SK-N-SH (cell line): ENCODE measurements at regions not wholly inside any gene's neighbourhood (a gene's known extent, or its start where the extent isn't known, plus 50 kb on each side); places are given as distances from the start of the nearest gene placed in this dataset.

ENCODE experiments used
- CTCF ChIA-PET: fragments of 300-600, 350-600 bp; formaldehyde crosslinking; extraction: SDS; loops from one replicate; lab custom pipeline; 2021; lab: Yijun Ruan, JAX
- POLR2A ChIA-PET: fragments of 350-600 bp; sonication (Branson Sonifier 250); formaldehyde crosslinking; extraction: SDS; loops from one replicate; lab custom pipeline; 2020; ENCODE audit warnings: antibody characterized with exemption, inconsistent platforms; lab: Yijun Ruan, JAX
- DNase-seq: peaks from one replicate; pipeline ENCODE4 v3.0.0; 2012
- H2AFZ ChIP-seq: fragments of 200-600 bp; sonication (generic); 2 replicates; pipeline ENCODE4 v1.8.1; 2016; ENCODE audit warnings: antibody characterized with exemption, mild to moderate bottlenecking, low read depth
- H3F3A ChIP-seq: fragments of 200-600 bp; sonication (generic); replicated peaks from 2 replicates; pipeline ENCODE3; 2016; ENCODE audit warnings: antibody characterized with exemption, mild to moderate bottlenecking; ENCODE audit not compliant: insufficient read depth
- H3K27ac ChIP-seq, 2 experiments: fragments of 200-500 bp in 1 of 2; fragments of 200-600 bp in 1 of 2; sonication (Bioruptor generic) in 1 of 2; sonication (generic), shearing (Covaris generic) in 1 of 2; 2 replicates each; pipeline versions ENCODE4 v1.5.1 to v1.6.1; 2014 to 2016; ENCODE audit warnings: low read depth in 2 of 2, inconsistent platforms in 1 of 2, low read length in 1 of 2, mild to moderate bottlenecking in 1 of 2, mixed read lengths in 1 of 2
- H3K27me3 ChIP-seq: fragments of 200-600 bp; sonication (generic), shearing (Covaris generic); 2 replicates; pipeline ENCODE4 v1.6.1; 2016; ENCODE audit warnings: mixed run types; ENCODE audit not compliant: insufficient read depth
- H3K36me3 ChIP-seq, 2 experiments: fragments of 200-500 bp in 1 of 2; fragments of 200-600 bp in 1 of 2; sonication (Bioruptor generic) in 1 of 2; sonication (generic) in 1 of 2; replicated peaks in 1 of 2; 2 replicates each; pipeline versions ENCODE3 to v1.5.1; 2014 to 2016; ENCODE audit warnings: low read length in 1 of 2, mild to moderate bottlenecking in 1 of 2; ENCODE audit not compliant: insufficient read depth in 2 of 2, control insufficient read depth in 1 of 2
- H3K4me1 ChIP-seq, 2 experiments: fragments of 200-500 bp in 1 of 2; fragments of 200-600 bp in 1 of 2; sonication (Bioruptor generic) in 1 of 2; sonication (generic), shearing (Covaris generic) in 1 of 2; 2 replicates each; pipeline versions ENCODE4 v1.5.1 to v1.6.1; 2014 to 2016; ENCODE audit warnings: low read depth in 1 of 2, low read length in 1 of 2, mixed run types in 1 of 2; ENCODE audit not compliant: insufficient read depth in 2 of 2, control insufficient read depth in 1 of 2
- H3K4me2 ChIP-seq: fragments of 200-600 bp; sonication (generic), shearing (Covaris generic); 2 replicates; pipeline ENCODE4 v1.6.1; 2017; ENCODE audit warnings: mixed run types
- H3K4me3 ChIP-seq, 2 experiments: fragments of 200-500 bp in 1 of 2; fragments of 200-600 bp in 1 of 2; sonication (Bioruptor generic) in 1 of 2; sonication (generic), shearing (Covaris generic) in 1 of 2; 2 replicates each; pipeline versions ENCODE4 v1.5.1 to v1.8.1; 2014 to 2016; ENCODE audit warnings: low read depth in 2 of 2, inconsistent platforms in 1 of 2, low read length in 1 of 2, mild to moderate bottlenecking in 1 of 2, mixed read lengths in 1 of 2, moderate library complexity in 1 of 2
- H3K79me2 ChIP-seq: fragments of 200-600 bp; sonication (generic); 2 replicates; pipeline ENCODE4 v1.8.1; 2017; ENCODE audit warnings: mild to moderate bottlenecking; ENCODE audit not compliant: insufficient read depth
- H3K9ac ChIP-seq: fragments of 200-600 bp; sonication (generic); 2 replicates; pipeline ENCODE4 v1.6.1; 2017; ENCODE audit warnings: mixed run types
- H3K9me2 ChIP-seq: fragments of 200-600 bp; sonication (generic); 2 replicates; pipeline ENCODE4 v1.6.1; 2017; ENCODE audit warnings: mixed run types
- H3K9me3 ChIP-seq: fragments of 200-600 bp; sonication (generic); 2 replicates; pipeline ENCODE4 v1.6.1; 2017; ENCODE audit warnings: mixed run types, mild to moderate bottlenecking, moderate library complexity
- H4K20me1 ChIP-seq: fragments of 200-600 bp; sonication (generic); 2 replicates; pipeline ENCODE4 v1.6.1; 2017; ENCODE audit warnings: mild to moderate bottlenecking, mixed run types; ENCODE audit not compliant: insufficient read depth
- CHD2 ChIP-seq: fragments of 150-350 bp; IDR thresholded peaks from 2 replicates; pipeline ENCODE4 v1.6.1; 2018; ENCODE audit warnings: low read length; ENCODE audit not compliant: partially characterized antibody
- CTCF ChIP-seq: fragments of 200-600 bp; sonication (generic); IDR thresholded peaks from 2 replicates; pipeline ENCODE4 v1.6.1; 2017; ENCODE audit warnings: antibody characterized with exemption, mild to moderate bottlenecking, moderate library complexity
- EP300 ChIP-seq, 2 experiments: IDR thresholded peaks; 2 replicates each; pipeline versions ENCODE4 v1.4.0 to v1.6.1; 2012; ENCODE audit warnings: borderline replicate concordance in 1 of 2, low read depth in 1 of 2, low read length in 1 of 2
- FOSL2 ChIP-seq: IDR thresholded peaks from 2 replicates; pipeline ENCODE4 v1.4.0; 2012; ENCODE audit warnings: low read depth, mild to moderate bottlenecking, moderate library complexity, borderline replicate concordance
- FOXM1 ChIP-seq: IDR thresholded peaks from 2 replicates; pipeline ENCODE4 v1.4.0; 2012; ENCODE audit warnings: low read depth, mild to moderate bottlenecking
- GATA2 ChIP-seq: sonication (generic); formaldehyde crosslinking; IDR thresholded peaks from 2 replicates; pipeline ENCODE4 v1.5.0; 2020; ENCODE audit warnings: mild to moderate bottlenecking, missing genetic modification reagents
- MEF2A ChIP-seq: IDR thresholded peaks from 2 replicates; pipeline ENCODE4 v1.4.0; 2012; ENCODE audit warnings: low read depth, borderline replicate concordance
- RAD21 ChIP-seq: IDR thresholded peaks from 2 replicates; pipeline ENCODE4 v1.6.1; 2012; ENCODE audit warnings: mild to moderate bottlenecking, low read length
- RCOR1 ChIP-seq: fragments of 150-350 bp; IDR thresholded peaks from 2 replicates; pipeline ENCODE4 v1.6.1; 2017; ENCODE audit warnings: antibody characterized with exemption, low read length
- RFX5 ChIP-seq: IDR thresholded peaks from 2 replicates; pipeline ENCODE4 v1.6.1; 2012; ENCODE audit warnings: mild to moderate bottlenecking, improper control_type of control experiment, low read length
- RXRA ChIP-seq: IDR thresholded peaks from 2 replicates; pipeline ENCODE4 v1.4.0; 2012; ENCODE audit warnings: low read depth, mild to moderate bottlenecking, borderline replicate concordance
- SIN3A ChIP-seq: IDR thresholded peaks from 2 replicates; pipeline ENCODE4 v1.6.1; 2012; ENCODE audit warnings: low read depth, mild to moderate bottlenecking, low read length, moderate library complexity, borderline replicate concordance
- TAF1 ChIP-seq: IDR thresholded peaks from 2 replicates; pipeline ENCODE4 v1.6.1; 2012; ENCODE audit warnings: low read depth, mild to moderate bottlenecking, low read length, moderate library complexity, borderline replicate concordance
- ZBTB33 ChIP-seq: IDR thresholded peaks from 2 replicates; pipeline ENCODE4 v1.4.0; 2012; ENCODE audit warnings: low read depth, borderline replicate concordance
- WGBS: methylation state at CpG from one replicate; pipeline ENCODE4 v1.1.6; 2017; ENCODE audit warnings: low lambda C conversion rate; 5-methylcytosine and 5-hydroxymethylcytosine counted together
- TF ChIP-seq, protein P1 (sequence below): IDR thresholded peaks from 2 replicates; pipeline ENCODE4 v1.4.0; 2012; ENCODE audit warnings: low read depth
- TF ChIP-seq, protein P2 (sequence below): IDR thresholded peaks from 2 replicates; pipeline ENCODE4 v1.6.1; 2012; ENCODE audit warnings: mild to moderate bottlenecking, low read depth, low read length, moderate library complexity
- TF ChIP-seq, protein P3 (sequence below): fragments of 150-350 bp; IDR thresholded peaks from 2 replicates; pipeline ENCODE4 v1.6.1; 2017; ENCODE audit warnings: antibody characterized with exemption, low read length, low read depth, borderline replicate concordance
- TF ChIP-seq, protein P4 (sequence below): fragments of 150-350 bp; IDR thresholded peaks from 2 replicates; pipeline ENCODE4 v1.6.1; 2016; ENCODE audit warnings: mild to moderate bottlenecking, low read depth, low read length

DNA sequence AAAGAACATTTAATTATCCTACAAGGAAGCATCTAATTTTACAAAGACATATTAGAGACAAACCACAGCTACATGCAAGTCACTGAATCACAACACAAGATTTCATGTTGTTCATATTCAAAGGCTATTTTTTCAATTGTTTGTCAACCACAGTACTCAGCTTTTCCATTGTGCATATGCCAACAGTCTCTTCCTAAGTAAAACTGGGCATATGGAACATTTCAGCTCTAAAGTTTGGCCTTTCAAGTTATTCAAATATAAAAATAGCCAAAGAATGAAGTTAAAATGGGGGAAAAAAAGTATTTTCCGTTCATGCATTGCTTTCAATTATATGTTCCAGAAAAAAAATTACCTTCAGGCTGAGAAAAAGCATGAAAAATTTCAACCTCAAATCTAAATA lies 537.9 kb downstream of the PLXDC2 start:
- H3F3A ChIP-seq, result no peaks in the 10 kb centered on the region
- no peak overlapping the region for H3K9ac ChIP-seq
- no peak overlapping the region for H2AFZ ChIP-seq
- no peak for DNase-seq
- H3K27me3 ChIP-seq, result no peaks in the 10 kb centered on the region
- no peak overlapping the region for H3K27ac ChIP-seq
- whole genome bisulfite sequencing, result 15% methylated on average over 1 of the region's 1 CpG
- H3K4me3 ChIP-seq, result no peak overlapping the region
- no peaks in the 10 kb centered on the region for H3K4me1 ChIP-seq
- H3K79me2 ChIP-seq, result no peaks in the 10 kb centered on the region
- no peaks in the 10 kb centered on the region for H3K36me3 ChIP-seq
- no peaks in the 10 kb centered on the region for H3K9me3 ChIP-seq
- H3K4me2 ChIP-seq, result no peak overlapping the region
- CTCF ChIA-PET, result no interaction called here
- no peak for TF ChIP-seq RAD21
- no peak for TF ChIP-seq RCOR1
- no peak for TF ChIP-seq RFX5
- TF ChIP-seq, protein P1, sequence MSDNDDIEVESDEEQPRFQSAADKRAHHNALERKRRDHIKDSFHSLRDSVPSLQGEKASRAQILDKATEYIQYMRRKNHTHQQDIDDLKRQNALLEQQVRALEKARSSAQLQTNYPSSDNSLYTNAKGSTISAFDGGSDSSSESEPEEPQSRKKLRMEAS, result no peak
- no peak for TF ChIP-seq RXRA
- no peaks in the 10 kb centered on the region for H3K9me2 ChIP-seq
- H4K20me1 ChIP-seq, result no peaks in the 10 kb centered on the region
- POLR2A ChIA-PET, result no interaction called here

DNA sequence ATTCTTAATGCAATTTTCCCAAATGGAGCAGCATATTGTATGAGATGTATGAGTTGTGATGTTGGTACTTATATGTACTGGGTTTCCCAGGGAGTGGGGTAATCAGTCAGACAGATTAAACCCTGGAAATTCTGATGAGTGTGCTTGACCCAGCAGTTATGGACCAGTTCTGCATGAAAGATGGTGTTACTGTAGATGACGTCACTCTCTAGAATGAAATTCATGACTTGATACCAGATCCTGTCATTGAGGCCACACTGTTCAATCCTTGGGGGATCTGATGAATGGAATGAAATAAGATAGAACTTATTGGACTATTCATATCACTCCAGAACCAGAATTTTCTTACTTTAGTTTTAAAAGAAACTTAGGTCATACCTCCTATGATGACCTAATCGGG lies 534.3 kb downstream of the PLXDC2 start:
- Histone ChIP-seq H3K27ac (no peak overlapping the region), H3K36me3 (no peaks in the 10 kb centered on the region), H3K4me3 (no peak overlapping the region), H3K4me2 (no peak overlapping the region), H3K27me3 (no peaks in the 10 kb centered on the region), H3K9me3 (no peaks in the 10 kb centered on the region), H3K79me2 (no peaks in the 10 kb centered on the region), H4K20me1 (no peaks in the 10 kb centered on the region), H3K4me1 (no peaks in the 10 kb centered on the region), H3K9me2 (no peaks in the 10 kb centered on the region), H3K9ac (no peak overlapping the region), H2AFZ (no peak overlapping the region), H3F3A (no peaks in the 10 kb centered on the region)
- WGBS, result 68% methylated on average over 2 of the region's 2 CpGs
- no peak for DNase-seq
- POLR2A ChIA-PET, result no interaction called here
- CTCF ChIA-PET, result no interaction called here
- TF ChIP-seq, protein P2, sequence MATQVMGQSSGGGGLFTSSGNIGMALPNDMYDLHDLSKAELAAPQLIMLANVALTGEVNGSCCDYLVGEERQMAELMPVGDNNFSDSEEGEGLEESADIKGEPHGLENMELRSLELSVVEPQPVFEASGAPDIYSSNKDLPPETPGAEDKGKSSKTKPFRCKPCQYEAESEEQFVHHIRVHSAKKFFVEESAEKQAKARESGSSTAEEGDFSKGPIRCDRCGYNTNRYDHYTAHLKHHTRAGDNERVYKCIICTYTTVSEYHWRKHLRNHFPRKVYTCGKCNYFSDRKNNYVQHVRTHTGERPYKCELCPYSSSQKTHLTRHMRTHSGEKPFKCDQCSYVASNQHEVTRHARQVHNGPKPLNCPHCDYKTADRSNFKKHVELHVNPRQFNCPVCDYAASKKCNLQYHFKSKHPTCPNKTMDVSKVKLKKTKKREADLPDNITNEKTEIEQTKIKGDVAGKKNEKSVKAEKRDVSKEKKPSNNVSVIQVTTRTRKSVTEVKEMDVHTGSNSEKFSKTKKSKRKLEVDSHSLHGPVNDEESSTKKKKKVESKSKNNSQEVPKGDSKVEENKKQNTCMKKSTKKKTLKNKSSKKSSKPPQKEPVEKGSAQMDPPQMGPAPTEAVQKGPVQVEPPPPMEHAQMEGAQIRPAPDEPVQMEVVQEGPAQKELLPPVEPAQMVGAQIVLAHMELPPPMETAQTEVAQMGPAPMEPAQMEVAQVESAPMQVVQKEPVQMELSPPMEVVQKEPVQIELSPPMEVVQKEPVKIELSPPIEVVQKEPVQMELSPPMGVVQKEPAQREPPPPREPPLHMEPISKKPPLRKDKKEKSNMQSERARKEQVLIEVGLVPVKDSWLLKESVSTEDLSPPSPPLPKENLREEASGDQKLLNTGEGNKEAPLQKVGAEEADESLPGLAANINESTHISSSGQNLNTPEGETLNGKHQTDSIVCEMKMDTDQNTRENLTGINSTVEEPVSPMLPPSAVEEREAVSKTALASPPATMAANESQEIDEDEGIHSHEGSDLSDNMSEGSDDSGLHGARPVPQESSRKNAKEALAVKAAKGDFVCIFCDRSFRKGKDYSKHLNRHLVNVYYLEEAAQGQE, result no peak
- TF ChIP-seq, protein P3, sequence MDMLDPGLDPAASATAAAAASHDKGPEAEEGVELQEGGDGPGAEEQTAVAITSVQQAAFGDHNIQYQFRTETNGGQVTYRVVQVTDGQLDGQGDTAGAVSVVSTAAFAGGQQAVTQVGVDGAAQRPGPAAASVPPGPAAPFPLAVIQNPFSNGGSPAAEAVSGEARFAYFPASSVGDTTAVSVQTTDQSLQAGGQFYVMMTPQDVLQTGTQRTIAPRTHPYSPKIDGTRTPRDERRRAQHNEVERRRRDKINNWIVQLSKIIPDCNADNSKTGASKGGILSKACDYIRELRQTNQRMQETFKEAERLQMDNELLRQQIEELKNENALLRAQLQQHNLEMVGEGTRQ, result no peak
- no peak for TF ChIP-seq EP300 (IDR thresholded peaks at IDR 0.05; ENCODE audit: borderline replicate concordance in 1 of 2, low read depth in 1 of 2, low read length in 1 of 2)
- TF ChIP-seq ZBTB33, result no peak
- TF ChIP-seq MEF2A, result no peak
- no peak for TF ChIP-seq RXRA
- TF ChIP-seq TAF1, result no peak
- no peak for TF ChIP-seq CTCF
- no peak for TF ChIP-seq FOSL2
- TF ChIP-seq, protein P4, sequence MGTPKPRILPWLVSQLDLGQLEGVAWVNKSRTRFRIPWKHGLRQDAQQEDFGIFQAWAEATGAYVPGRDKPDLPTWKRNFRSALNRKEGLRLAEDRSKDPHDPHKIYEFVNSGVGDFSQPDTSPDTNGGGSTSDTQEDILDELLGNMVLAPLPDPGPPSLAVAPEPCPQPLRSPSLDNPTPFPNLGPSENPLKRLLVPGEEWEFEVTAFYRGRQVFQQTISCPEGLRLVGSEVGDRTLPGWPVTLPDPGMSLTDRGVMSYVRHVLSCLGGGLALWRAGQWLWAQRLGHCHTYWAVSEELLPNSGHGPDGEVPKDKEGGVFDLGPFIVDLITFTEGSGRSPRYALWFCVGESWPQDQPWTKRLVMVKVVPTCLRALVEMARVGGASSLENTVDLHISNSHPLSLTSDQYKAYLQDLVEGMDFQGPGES, result no peak
- no peak for TF ChIP-seq CHD2
- no peak for TF ChIP-seq FOXM1
- no peak for TF ChIP-seq GATA2 (CRISPR knock-in tag)
- TF ChIP-seq RCOR1, result no peak
- no peak for TF ChIP-seq SIN3A
